ENCODE measurements at regions not wholly inside any gene's neighbourhood (a gene's known extent, or its start where the extent isn't known, plus 50 kb on each side); places are given as distances from the start of the nearest gene placed in this dataset.

- DNase-seq, result peak; percentile 1
Measured at GRCh38 chr4:125365731-125366130, 51.0 kb downstream of the FAT4 start.

- peak; percentile 9 for DNase-seq
Measured at GRCh38 chr4:125368146-125368545, 53.4 kb downstream of the FAT4 start.

GRCh38 chr4:125368671-125369081 lies 53.9 kb downstream of the FAT4 start:
- DNase-seq, result no peak

- DNase-seq, result no peak
Measured at GRCh38 chr4:125369098-125369497, 54.3 kb downstream of the FAT4 start.

GRCh38 chr4:125370478-125370877 lies 55.7 kb downstream of the FAT4 start:
- DNase-seq, result no peak

- DNase-seq, result no peak
Measured at GRCh38 chr4:125382995-125383394, 68.2 kb downstream of the FAT4 start.

GRCh38 chr4:125387770-125388169 lies 73.0 kb downstream of the FAT4 start:
- DNase-seq, result no peak

- no peak for DNase-seq
Measured at GRCh38 chr4:125388613-125389012, 73.9 kb downstream of the FAT4 start.

GRCh38 chr4:125389713-125390112 lies 75.0 kb downstream of the FAT4 start:
- DNase-seq, result no peak

- DNase-seq, result no peak
Measured at GRCh38 chr4:125390126-125390525, 75.4 kb downstream of the FAT4 start.

GRCh38 chr4:125390727-125391126 lies 76.0 kb downstream of the FAT4 start:
- DNase-seq, result no peak

GRCh38 chr4:125392694-125393093 lies 77.9 kb downstream of the FAT4 start:
- DNase-seq, result no peak

- DNase-seq, result no peak
Measured at GRCh38 chr4:125393825-125394224, 79.1 kb downstream of the FAT4 start.

- DNase-seq, result peak; percentile 3
Measured at GRCh38 chr4:125397226-125397625, 82.5 kb downstream of the FAT4 start.

GRCh38 chr4:125398263-125399002 lies 83.7 kb downstream of the FAT4 start:
- peak; percentile 10 for DNase-seq

- no peak for DNase-seq
Measured at GRCh38 chr4:125400756-125401155, 86.0 kb downstream of the FAT4 start.

- DNase-seq, result no peak
Measured at GRCh38 chr4:125401784-125402183, 87.0 kb downstream of the FAT4 start.

- DNase-seq, result peak; percentile 13
Measured at GRCh38 chr4:125420526-125420925, 105.8 kb downstream of the FAT4 start.

- no peak for DNase-seq
Measured at GRCh38 chr4:125421547-125421946, 106.8 kb downstream of the FAT4 start.

GRCh38 chr4:125423124-125423523 lies 108.4 kb downstream of the FAT4 start:
- DNase-seq, result no peak

GRCh38 chr4:125428832-125429231 lies 114.1 kb downstream of the FAT4 start:
- no peak for DNase-seq

GRCh38 chr4:125430086-125430485 lies 115.3 kb downstream of the FAT4 start:
- no peak for DNase-seq

GRCh38 chr4:125432078-125432477 lies 117.3 kb downstream of the FAT4 start:
- DNase-seq, result peak; percentile 5

- DNase-seq, result no peak
Measured at GRCh38 chr4:125433453-125433852, 118.7 kb downstream of the FAT4 start.

- no peak for DNase-seq
Measured at GRCh38 chr4:125434136-125434535, 119.4 kb downstream of the FAT4 start.
